Uterus (tissue), 3 donors: ENCODE measurements at regions not wholly inside any gene's neighbourhood (a gene's known extent, or its start where the extent isn't known, plus 50 kb on each side); places are given as distances from the start of the nearest gene placed in this dataset.

Experiments used
- DNase-seq, 2 donors: peaks; one replicate each; pipeline ENCODE4 v3.0.0-alpha.2; 2019 to 2020
- H3K27ac ChIP-seq, 2 donors: fragments of 200-600 bp; sonication (generic); 1 replicate in 1 of 2; 2 replicates in 1 of 2; pipeline ENCODE4 v1.5.1; 2016 to 2018
- H3K27me3 ChIP-seq, 2 donors: fragments of 200-600 bp; sonication (generic); one replicate each; pipeline ENCODE4 v1.5.1; 2018 to 2019; ENCODE audit warnings: control low read depth in 1 of 2
- H3K36me3 ChIP-seq, 2 donors: fragments of 200-600 bp; sonication (generic); one replicate each; pipeline ENCODE4 v1.5.1; 2019; ENCODE audit warnings: control low read depth in 1 of 2
- H3K4me1 ChIP-seq, 2 donors: fragments of 200-600 bp; sonication (generic); one replicate each; pipeline ENCODE4 v1.5.1; 2018 to 2019; ENCODE audit warnings: control low read depth in 1 of 2
- H3K4me3 ChIP-seq, 2 donors: fragments of 200-600 bp; sonication (generic); 1 replicate in 1 of 2; 2 replicates in 1 of 2; pipeline ENCODE4 v1.5.1; 2018 to 2019; ENCODE audit warnings: mild to moderate bottlenecking in 1 of 2
- H3K9me3 ChIP-seq, 2 donors: fragments of 200-600 bp; sonication (generic); one replicate each; pipeline ENCODE4 v1.5.1; 2019; ENCODE audit warnings: control low read depth in 1 of 2
- POLR2A ChIP-seq, 2 donors: fragments of 450-650 bp; IDR thresholded peaks; one replicate each; pipeline ENCODE4 v1.6.1; 2016; ENCODE audit warnings: antibody characterized with exemption in 2 of 2, mild to moderate bottlenecking in 1 of 2, moderate library complexity in 1 of 2
- intact Hi-C: fragments of 100-400 bp; cut with DNase I; formaldehyde crosslinking; loops from one replicate; pipeline ENCODE4 v1.15.1; 2023; ENCODE audit warnings: low total_unique reads
- TF ChIP-seq, protein P1 (sequence below), 4 experiments: fragments of 200-600 bp in 2 of 4; fragments of 450-650 bp in 2 of 4; sonication (generic) in 2 of 4; IDR thresholded peaks; one replicate each; pipeline ENCODE4 v1.5.1; 2016 to 2019; ENCODE audit warnings: antibody characterized with exemption in 4 of 4, mild to moderate bottlenecking in 2 of 4, moderate library complexity in 1 of 4
- donor health status: DM: yes; HTN: yes; CAD: no.

DNA sequence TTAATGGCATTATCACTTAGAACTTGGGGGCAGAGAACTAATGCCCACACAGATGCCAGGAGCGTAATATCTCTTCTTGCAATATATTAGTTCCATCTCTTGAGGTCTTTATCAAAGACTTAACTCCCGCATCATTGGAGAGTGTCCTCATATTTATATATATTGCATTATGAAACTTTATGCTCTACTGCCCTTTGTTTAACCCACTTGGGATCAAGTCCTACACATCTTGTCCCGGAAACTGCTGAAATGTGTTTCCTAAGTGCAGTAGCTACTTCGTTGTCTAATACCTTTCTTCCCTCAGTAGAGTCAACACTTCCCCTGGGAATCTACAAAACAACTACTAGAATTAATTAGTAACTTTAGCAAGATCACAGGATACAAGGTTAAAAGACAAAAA lies 1029.2 kb downstream of the OTOL1 start:
- Histone ChIP-seq H3K4me3 (no peak overlapping the region), H3K36me3 (no peaks in the 10 kb centered on the region), H3K27ac (no peak overlapping the region), H3K4me1 (no peaks in the 10 kb centered on the region), H3K27me3 (no peaks in the 10 kb centered on the region), H3K9me3 (no peaks in the 10 kb centered on the region)
- intact Hi-C loops: no loop called here
- DNase-seq: no peak
- TF ChIP-seq POLR2A (IDR thresholded peaks at IDR 0.05): no peak
- TF ChIP-seq, protein P1, sequence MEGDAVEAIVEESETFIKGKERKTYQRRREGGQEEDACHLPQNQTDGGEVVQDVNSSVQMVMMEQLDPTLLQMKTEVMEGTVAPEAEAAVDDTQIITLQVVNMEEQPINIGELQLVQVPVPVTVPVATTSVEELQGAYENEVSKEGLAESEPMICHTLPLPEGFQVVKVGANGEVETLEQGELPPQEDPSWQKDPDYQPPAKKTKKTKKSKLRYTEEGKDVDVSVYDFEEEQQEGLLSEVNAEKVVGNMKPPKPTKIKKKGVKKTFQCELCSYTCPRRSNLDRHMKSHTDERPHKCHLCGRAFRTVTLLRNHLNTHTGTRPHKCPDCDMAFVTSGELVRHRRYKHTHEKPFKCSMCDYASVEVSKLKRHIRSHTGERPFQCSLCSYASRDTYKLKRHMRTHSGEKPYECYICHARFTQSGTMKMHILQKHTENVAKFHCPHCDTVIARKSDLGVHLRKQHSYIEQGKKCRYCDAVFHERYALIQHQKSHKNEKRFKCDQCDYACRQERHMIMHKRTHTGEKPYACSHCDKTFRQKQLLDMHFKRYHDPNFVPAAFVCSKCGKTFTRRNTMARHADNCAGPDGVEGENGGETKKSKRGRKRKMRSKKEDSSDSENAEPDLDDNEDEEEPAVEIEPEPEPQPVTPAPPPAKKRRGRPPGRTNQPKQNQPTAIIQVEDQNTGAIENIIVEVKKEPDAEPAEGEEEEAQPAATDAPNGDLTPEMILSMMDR (IDR thresholded peaks at IDR 0.05): no peak

DNA sequence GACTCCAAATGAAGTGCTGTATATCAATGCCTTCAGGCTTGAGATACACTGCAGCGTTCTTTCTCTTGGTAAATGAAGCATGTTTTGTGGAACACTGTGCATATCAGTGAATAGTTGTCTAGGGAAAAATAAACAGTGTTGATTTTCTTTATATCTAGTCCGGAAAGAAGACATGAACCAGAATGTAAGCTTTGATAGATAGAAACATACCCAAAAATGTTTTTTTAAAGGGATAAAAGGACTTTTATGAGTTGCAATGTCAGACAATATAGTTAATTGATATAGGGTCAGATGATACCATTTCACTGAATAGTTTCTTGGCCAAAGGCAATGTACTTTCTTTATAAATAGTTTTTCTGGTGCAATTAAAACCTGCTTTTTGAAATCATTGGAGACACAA lies 1037.8 kb downstream of the OTOL1 start:
- no peak overlapping the region for H3K4me3 ChIP-seq
- TF ChIP-seq POLR2A (IDR thresholded peaks at IDR 0.05): no peak
- TF ChIP-seq, protein P1 (IDR thresholded peaks at IDR 0.05): no peak
- no peak overlapping the region for H3K27ac ChIP-seq
- no peaks in the 10 kb centered on the region for H3K27me3 ChIP-seq
- no peaks in the 10 kb centered on the region for H3K36me3 ChIP-seq
- H3K4me1 ChIP-seq: no peaks in the 10 kb centered on the region
- no peak for DNase-seq
- H3K9me3 ChIP-seq: no peaks in the 10 kb centered on the region
- intact Hi-C loops: no loop called here

DNA sequence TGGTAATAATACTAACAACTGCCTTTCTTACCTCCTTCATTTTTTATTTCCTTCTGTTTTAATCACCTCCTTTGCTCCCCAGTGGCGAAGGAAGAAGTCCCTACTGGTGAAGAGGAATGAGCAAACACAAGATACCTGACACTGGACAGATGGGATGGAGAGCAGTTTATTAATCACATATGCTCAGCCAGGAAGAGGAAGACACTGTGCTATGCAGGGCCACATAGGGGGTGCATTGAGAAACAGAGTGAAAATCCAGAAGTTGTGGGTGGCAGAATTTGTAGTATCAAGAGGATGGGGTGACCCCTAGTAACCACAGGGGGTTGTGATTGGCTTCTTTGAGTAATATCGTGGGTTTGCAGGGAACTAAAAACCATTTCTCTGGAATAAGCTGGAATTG lies 1041.9 kb downstream of the OTOL1 start:
- H3K27me3 ChIP-seq: no peaks in the 10 kb centered on the region

DNA sequence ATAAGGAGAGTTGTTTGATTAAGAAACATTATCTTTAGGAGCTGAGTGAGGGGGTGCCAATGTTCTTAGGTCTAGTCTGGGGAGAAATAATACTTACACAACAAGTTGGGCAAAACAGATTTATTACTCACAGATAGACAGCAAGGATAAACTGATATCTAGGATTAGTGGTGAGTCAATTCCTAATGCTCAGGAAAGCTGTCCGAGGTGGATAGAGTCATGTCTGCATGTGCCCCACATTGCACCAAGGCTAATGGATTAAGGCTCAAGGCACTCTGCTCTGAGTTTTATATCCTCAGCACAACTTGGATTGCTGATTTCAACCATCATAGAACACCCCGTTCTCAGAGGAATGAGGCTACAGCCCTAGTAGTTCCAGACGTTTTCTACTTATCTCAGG lies 1042.3 kb downstream of the OTOL1 start:
- H3K4me3 ChIP-seq: no peak overlapping the region
- no peaks in the 10 kb centered on the region for H3K27me3 ChIP-seq
- no peak for DNase-seq
- no peaks in the 10 kb centered on the region for H3K36me3 ChIP-seq
- intact Hi-C loops: no loop called here
- no peak overlapping the region for H3K27ac ChIP-seq
- no peak for TF ChIP-seq POLR2A (IDR thresholded peaks at IDR 0.05)
- TF ChIP-seq, protein P1 (IDR thresholded peaks at IDR 0.05): no peak
- no peaks in the 10 kb centered on the region for H3K4me1 ChIP-seq
- no peaks in the 10 kb centered on the region for H3K9me3 ChIP-seq

More for the DNA sequence above, 1041.9 kb downstream of the OTOL1 start:
- no peaks in the 10 kb centered on the region for H3K4me1 ChIP-seq
- DNase-seq: no peak
- no peaks in the 10 kb centered on the region for H3K36me3 ChIP-seq
- no peak overlapping the region for H3K27ac ChIP-seq
- intact Hi-C loops: no loop called here
- TF ChIP-seq, protein P1 (IDR thresholded peaks at IDR 0.05): no peak
- no peak for TF ChIP-seq POLR2A (IDR thresholded peaks at IDR 0.05)
- H3K4me3 ChIP-seq: no peak overlapping the region
- no peaks in the 10 kb centered on the region for H3K9me3 ChIP-seq

DNA sequence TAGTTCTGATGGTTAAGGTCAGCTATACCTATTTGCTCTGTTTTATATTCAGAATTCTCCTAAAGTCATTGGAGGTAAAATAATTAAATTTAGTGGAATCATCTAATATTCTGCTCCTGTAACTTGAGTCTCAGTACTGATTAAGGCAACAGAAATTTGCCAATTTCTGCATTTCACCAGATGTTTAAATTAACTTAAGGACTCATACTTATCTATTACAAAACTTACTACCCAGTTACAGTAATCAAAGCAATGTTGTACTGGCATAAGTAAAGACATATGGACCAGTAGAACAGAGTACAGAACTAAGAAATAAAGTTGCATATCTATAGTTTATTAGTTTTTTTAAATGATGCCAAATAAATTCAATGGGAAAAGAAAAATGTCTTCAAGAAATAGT lies 1043.8 kb downstream of the OTOL1 start:
- no peaks in the 10 kb centered on the region for H3K9me3 ChIP-seq
- intact Hi-C loops: no loop called here
- H3K27me3 ChIP-seq: no peaks in the 10 kb centered on the region
- DNase-seq: no peak
- H3K36me3 ChIP-seq: no peaks in the 10 kb centered on the region
- no peak overlapping the region for H3K27ac ChIP-seq
- TF ChIP-seq POLR2A (IDR thresholded peaks at IDR 0.05): no peak
- TF ChIP-seq, protein P1 (IDR thresholded peaks at IDR 0.05): no peak
- no peaks in the 10 kb centered on the region for H3K4me1 ChIP-seq
- no peak overlapping the region for H3K4me3 ChIP-seq
